IMR-90 (cell line): ENCODE measurements at regions not wholly inside any gene's neighbourhood (a gene's known extent, or its start where the extent isn't known, plus 50 kb on each side); places are given as distances from the start of the nearest gene placed in this dataset.

ENCODE experiments used
- ATAC-seq: fragments of 200-7000 bp; cut with Tn5 transposase; 2 replicates; pipeline ENCODE4 v1.9.1; 2020; ENCODE audit warnings: low read depth, mild to moderate bottlenecking, moderate library complexity
- BruUV-seq: library from RNA; stranded (reverse); fragments of 400-500 nt; replicated peaks from 2 replicates; lab custom pipeline; 2021; lab: Mats Ljungman, UMichigan
- CTCF ChIA-PET: fragments of 300-600 bp; formaldehyde crosslinking; extraction: SDS; loops from one replicate; lab custom pipeline; 2021; ENCODE audit warnings: antibody characterized with exemption; lab: Yijun Ruan, JAX
- POLR2A ChIA-PET: fragments of 300-600 bp; sonication (Branson Sonifier 250); formaldehyde crosslinking; loops from one replicate; lab custom pipeline; 2022; ENCODE audit warnings: antibody characterized with exemption; ENCODE audit not compliant: unreplicated experiment; lab: Charles Lee
- DNase-seq: peaks from one replicate; pipeline ENCODE4 v3.0.0; 2013
- H2AFZ ChIP-seq: replicated peaks from 2 replicates; pipeline ENCODE3; 2013; ENCODE audit warnings: low read length, mild to moderate bottlenecking; ENCODE audit not compliant: poor library complexity
- H2AK5ac ChIP-seq: 2 replicates; pipeline ENCODE4 v1.6.1; 2013; ENCODE audit warnings: low read depth, low read length, inconsistent platforms
- H2AK9ac ChIP-seq: replicated peaks from 2 replicates; pipeline ENCODE3; 2013; ENCODE audit warnings: mild to moderate bottlenecking, low read depth, low read length, moderate library complexity; ENCODE audit not compliant: poor library complexity
- H2BK120ac ChIP-seq: 2 replicates; pipeline ENCODE4 v1.6.1; 2013; ENCODE audit warnings: low read depth, low read length, inconsistent platforms
- H2BK15ac ChIP-seq: 3 replicates; pipeline ENCODE4 v1.6.1; 2013; ENCODE audit warnings: low read depth, low read length, inconsistent platforms
- H2BK20ac ChIP-seq: 2 replicates; pipeline ENCODE4 v1.6.1; 2013; ENCODE audit warnings: low read depth, mild to moderate bottlenecking, inconsistent platforms, low read length, moderate library complexity
- H2BK5ac ChIP-seq: 2 replicates; pipeline ENCODE4 v1.6.1; 2013; ENCODE audit warnings: mild to moderate bottlenecking, low read depth, low read length, inconsistent platforms; ENCODE audit not compliant: poor library complexity, severe bottlenecking
- H3K14ac ChIP-seq: replicated peaks from 2 replicates; pipeline ENCODE4 v1.6.1; 2013; ENCODE audit warnings: low read depth, low read length, inconsistent platforms
- H3K18ac ChIP-seq: 2 replicates; pipeline ENCODE4 v1.6.1; 2013; ENCODE audit warnings: low read depth, low read length, control low read depth
- H3K23ac ChIP-seq: 2 replicates; pipeline ENCODE4 v1.6.1; 2013; ENCODE audit warnings: low read depth, low read length, inconsistent platforms
- H3K27ac ChIP-seq: 2 replicates; pipeline ENCODE4 v1.5.1; 2013; ENCODE audit warnings: mild to moderate bottlenecking, control low read depth, low read length; ENCODE audit not compliant: insufficient read depth
- H3K27me3 ChIP-seq: 2 replicates; pipeline ENCODE4 v1.6.1; 2013; ENCODE audit warnings: low read length; ENCODE audit not compliant: control insufficient read depth, insufficient read depth
- H3K36me3 ChIP-seq: 2 replicates; pipeline ENCODE4 v1.6.1; 2013; ENCODE audit warnings: low read length, mixed read lengths; ENCODE audit not compliant: control insufficient read depth, insufficient read depth
- H3K4ac ChIP-seq: 2 replicates; pipeline ENCODE4 v1.6.1; 2013; ENCODE audit warnings: low read depth, low read length, inconsistent platforms
- H3K4me1 ChIP-seq: 2 replicates; pipeline ENCODE4 v1.6.1; 2013; ENCODE audit warnings: low read length, mixed read lengths; ENCODE audit not compliant: control insufficient read depth, insufficient read depth
- H3K4me2 ChIP-seq: 2 replicates; pipeline ENCODE4 v1.6.1; 2013; ENCODE audit warnings: low read depth, mild to moderate bottlenecking, control low read depth, low read length, moderate library complexity
- H3K4me3 ChIP-seq: 2 replicates; pipeline ENCODE4 v1.5.1; 2013; ENCODE audit warnings: low read depth, mild to moderate bottlenecking, control low read depth, low read length, moderate library complexity; ENCODE audit not compliant: insufficient read depth
- H3K56ac ChIP-seq: 2 replicates; pipeline ENCODE4 v1.6.1; 2013; ENCODE audit warnings: low read length, inconsistent platforms; ENCODE audit not compliant: insufficient read depth; ENCODE audit errors: extremely low read depth
- H3K79me1 ChIP-seq, 2 experiments: 2 replicates each; pipeline ENCODE4 v1.6.1; 2013; ENCODE audit warnings: low read length in 2 of 2, inconsistent platforms in 1 of 2, low read depth in 1 of 2
- H3K9ac ChIP-seq: 2 replicates; pipeline ENCODE4 v1.6.1; 2013; ENCODE audit warnings: low read depth, low read length, control low read depth
- H3K9me1 ChIP-seq: 2 replicates; pipeline ENCODE4 v1.6.1; 2013; ENCODE audit warnings: low read length, inconsistent platforms; ENCODE audit not compliant: insufficient read depth
- H3K9me3 ChIP-seq: 2 replicates; pipeline ENCODE4 v1.6.1; 2013; ENCODE audit warnings: low read length; ENCODE audit not compliant: control insufficient read depth, insufficient read depth
- H4K20me1 ChIP-seq: 2 replicates; pipeline ENCODE4 v1.6.1; 2013; ENCODE audit warnings: low read length, inconsistent platforms; ENCODE audit not compliant: insufficient read depth
- H4K5ac ChIP-seq: 2 replicates; pipeline ENCODE4 v1.6.1; 2013; ENCODE audit warnings: mild to moderate bottlenecking, low read depth, low read length, control low read depth
- H4K8ac ChIP-seq, 2 experiments: 2 replicates each; pipeline ENCODE4 v1.6.1; 2013; ENCODE audit warnings: low read depth in 2 of 2, low read length in 2 of 2, control low read depth in 1 of 2, inconsistent platforms in 1 of 2
- H4K91ac ChIP-seq: 2 replicates; pipeline ENCODE4 v1.6.1; 2013; ENCODE audit warnings: low read depth, low read length, inconsistent platforms; ENCODE audit not compliant: insufficient read depth
- CEBPB ChIP-seq: IDR thresholded peaks from 2 replicates; pipeline ENCODE4 v1.6.1; 2012; ENCODE audit warnings: low read depth, low read length, improper control_type of control experiment
- FOS ChIP-seq: fragments of 150-350 bp; IDR thresholded peaks from 2 replicates; pipeline ENCODE4 v1.6.1; 2016; ENCODE audit warnings: low read depth, low read length
- MAFK ChIP-seq: IDR thresholded peaks from 2 replicates; pipeline ENCODE4 v1.6.1; 2012; ENCODE audit warnings: low read depth, low read length, improper control_type of control experiment
- POLR2A ChIP-seq: IDR thresholded peaks from 2 replicates; pipeline ENCODE4 v1.6.1; 2012; ENCODE audit warnings: mild to moderate bottlenecking, low read depth, low read length
- RCOR1 ChIP-seq: IDR thresholded peaks from 2 replicates; pipeline ENCODE4 v1.6.1; 2012; ENCODE audit warnings: mild to moderate bottlenecking, low read length, improper control_type of control experiment; ENCODE audit not compliant: insufficient replicate concordance
- RFX5 ChIP-seq: IDR thresholded peaks from 2 replicates; pipeline ENCODE4 v1.8.0; 2012; ENCODE audit warnings: low read depth, mild to moderate bottlenecking, low read length, moderate library complexity
- SMC3 ChIP-seq: fragments of 150-350 bp; IDR thresholded peaks from 2 replicates; pipeline ENCODE4 v1.6.1; 2016; ENCODE audit warnings: low read depth, mild to moderate bottlenecking, antibody characterized with exemption, low read length, moderate library complexity
- WGBS, 2 experiments: methylation state at CpG; one replicate each; pipeline versions ENCODE4 v1.1.5 to v1.1.7; 2013; ENCODE audit warnings: missing lambda C conversion rate in 2 of 2; ENCODE audit not compliant: insufficient read length in 1 of 2; ENCODE audit errors: extremely low coverage in 2 of 2; 5-methylcytosine and 5-hydroxymethylcytosine counted together
- dilution Hi-C: fragments of 300-500 bp; cut with HindIII; formaldehyde crosslinking; loops from one replicate; pipeline ENCODE4 v1.14.3; 2018; ENCODE audit warnings: low sequenced_read_pairs; ENCODE audit not compliant: unreplicated experiment
- in situ Hi-C: fragments of 300-500 bp; cut with MboI; formaldehyde crosslinking; loops from 3 replicates; pipeline ENCODE4 v1.14.3; 2019; ENCODE audit warnings: low sequenced_read_pairs, inconsistent platforms, mixed read lengths
- intact Hi-C: fragments of 100-400 bp; cut with micrococcal nuclease; formaldehyde crosslinking; loops from 2 replicates; pipeline ENCODE4 v1.10.0; 2022
- TF ChIP-seq, protein P1 (sequence below): fragments of 150-350 bp; IDR thresholded peaks from 2 replicates; pipeline ENCODE4 v1.6.1; 2017; ENCODE audit warnings: mild to moderate bottlenecking, antibody characterized with exemption, low read length, low read depth
- TF ChIP-seq, protein P2 (sequence below): conservative IDR thresholded peaks from 2 replicates; pipeline ENCODE4 v1.5.1; 2012; ENCODE audit warnings: mild to moderate bottlenecking, low read depth, low read length, improper control_type of control experiment

DNA sequence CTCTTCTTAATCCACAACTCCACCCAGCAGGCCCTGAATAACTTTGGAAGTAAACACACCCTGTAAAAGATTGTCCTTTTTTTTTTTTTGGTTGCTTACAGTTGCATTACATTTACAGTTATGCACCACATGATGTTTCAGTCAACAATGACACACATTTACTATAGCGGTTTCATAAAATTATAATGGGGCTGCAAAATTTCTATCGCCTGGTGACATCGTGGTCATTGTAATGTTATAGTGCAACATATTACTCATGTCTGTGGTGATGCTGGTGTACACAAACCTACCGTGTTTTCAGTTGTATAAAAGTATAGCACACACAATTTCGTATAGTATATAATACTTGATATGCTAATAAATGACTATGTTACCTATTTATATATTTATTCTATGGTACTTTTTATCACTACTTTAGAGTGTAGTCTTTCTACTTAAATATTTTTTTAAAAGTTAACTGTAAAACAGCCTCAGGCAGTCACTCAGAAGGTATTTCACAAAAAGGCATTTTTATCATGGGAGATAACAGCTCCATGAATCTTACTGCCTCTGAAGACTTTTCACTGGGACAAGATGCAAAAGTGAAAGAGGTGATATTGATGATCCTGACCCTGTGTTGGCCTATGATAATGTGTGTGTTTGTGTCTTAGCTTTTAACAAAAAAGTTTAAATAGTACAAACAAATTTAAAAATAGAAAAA lies 695.4 kb upstream of the CDH18 start:
- H3K27ac ChIP-seq: no peak overlapping the region
- no peak overlapping the region for H2AK9ac ChIP-seq
- DNase-seq (no peak), ATAC-seq (no peak)
- H3K79me1 ChIP-seq: no peaks in the 10 kb centered on the region
- no peaks in the 10 kb centered on the region for H3K36me3 ChIP-seq
- TF ChIP-seq CEBPB (no peak), MAFK (no peak), RFX5 (no peak), RCOR1 (no peak), FOS (no peak), SMC3 (no peak), POLR2A (no peak)
- TF ChIP-seq, protein P1, sequence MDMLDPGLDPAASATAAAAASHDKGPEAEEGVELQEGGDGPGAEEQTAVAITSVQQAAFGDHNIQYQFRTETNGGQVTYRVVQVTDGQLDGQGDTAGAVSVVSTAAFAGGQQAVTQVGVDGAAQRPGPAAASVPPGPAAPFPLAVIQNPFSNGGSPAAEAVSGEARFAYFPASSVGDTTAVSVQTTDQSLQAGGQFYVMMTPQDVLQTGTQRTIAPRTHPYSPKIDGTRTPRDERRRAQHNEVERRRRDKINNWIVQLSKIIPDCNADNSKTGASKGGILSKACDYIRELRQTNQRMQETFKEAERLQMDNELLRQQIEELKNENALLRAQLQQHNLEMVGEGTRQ: no peak
- TF ChIP-seq, protein P2, sequence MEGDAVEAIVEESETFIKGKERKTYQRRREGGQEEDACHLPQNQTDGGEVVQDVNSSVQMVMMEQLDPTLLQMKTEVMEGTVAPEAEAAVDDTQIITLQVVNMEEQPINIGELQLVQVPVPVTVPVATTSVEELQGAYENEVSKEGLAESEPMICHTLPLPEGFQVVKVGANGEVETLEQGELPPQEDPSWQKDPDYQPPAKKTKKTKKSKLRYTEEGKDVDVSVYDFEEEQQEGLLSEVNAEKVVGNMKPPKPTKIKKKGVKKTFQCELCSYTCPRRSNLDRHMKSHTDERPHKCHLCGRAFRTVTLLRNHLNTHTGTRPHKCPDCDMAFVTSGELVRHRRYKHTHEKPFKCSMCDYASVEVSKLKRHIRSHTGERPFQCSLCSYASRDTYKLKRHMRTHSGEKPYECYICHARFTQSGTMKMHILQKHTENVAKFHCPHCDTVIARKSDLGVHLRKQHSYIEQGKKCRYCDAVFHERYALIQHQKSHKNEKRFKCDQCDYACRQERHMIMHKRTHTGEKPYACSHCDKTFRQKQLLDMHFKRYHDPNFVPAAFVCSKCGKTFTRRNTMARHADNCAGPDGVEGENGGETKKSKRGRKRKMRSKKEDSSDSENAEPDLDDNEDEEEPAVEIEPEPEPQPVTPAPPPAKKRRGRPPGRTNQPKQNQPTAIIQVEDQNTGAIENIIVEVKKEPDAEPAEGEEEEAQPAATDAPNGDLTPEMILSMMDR: no peak
- BruUV-seq: no TSS peak
- no peak overlapping the region for H3K18ac ChIP-seq
- H3K23ac ChIP-seq: no peak overlapping the region
- ChIA-PET POLR2A (no interaction called here), CTCF (no interaction called here)
- intact Hi-C loops (no loop called here), in situ Hi-C loops (no loop called here), dilution Hi-C loops (no loop called here)
- no peak overlapping the region for H3K9ac ChIP-seq
- H2BK120ac ChIP-seq: no peak overlapping the region
- no peak overlapping the region for H4K91ac ChIP-seq
- H3K27me3 ChIP-seq: no peaks in the 10 kb centered on the region
- no peak overlapping the region for H3K14ac ChIP-seq
- no peaks in the 10 kb centered on the region for H3K9me3 ChIP-seq
- no peak overlapping the region for H2BK20ac ChIP-seq
- no peaks in the 10 kb centered on the region for H4K20me1 ChIP-seq
- no peak overlapping the region for H2BK15ac ChIP-seq
- no peak overlapping the region for H3K4ac ChIP-seq
- no peak overlapping the region for H3K4me3 ChIP-seq
- H3K56ac ChIP-seq: no peak overlapping the region
- no peak overlapping the region for H4K8ac ChIP-seq
- no peak overlapping the region for H4K5ac ChIP-seq
- no CpG with 5 or more reads among the region's 5 CpGs for WGBS, 2 experiments
- no peak overlapping the region for H2AFZ ChIP-seq
- no peak overlapping the region for H2BK5ac ChIP-seq
- no peak overlapping the region for H2AK5ac ChIP-seq
- no peaks in the 10 kb centered on the region for H3K4me1 ChIP-seq
- H3K9me1 ChIP-seq: no peaks in the 10 kb centered on the region
- no peak overlapping the region for H3K4me2 ChIP-seq
